A673 (cell line): ENCODE measurements at regions not wholly inside any gene's neighbourhood (a gene's known extent, or its start where the extent isn't known, plus 50 kb on each side); places are given as distances from the start of the nearest gene placed in this dataset.

Experiments
- BruUV-seq: library from RNA; stranded (reverse); fragments of 400-500 nt; replicated peaks from 2 replicates; lab custom pipeline; 2021; lab: Mats Ljungman, UMichigan
- CTCF ChIA-PET: fragments of 300-600 bp; sonication (Branson Sonifier 250); formaldehyde crosslinking; loops from one replicate; lab custom pipeline; 2022; ENCODE audit warnings: antibody characterized with exemption; lab: Charles Lee
- POLR2A ChIA-PET: fragments of 300-600 bp; sonication (Branson Sonifier 250); formaldehyde crosslinking; loops from one replicate; lab custom pipeline; 2022; ENCODE audit warnings: antibody characterized with exemption; ENCODE audit not compliant: low non-redundant PET; lab: Charles Lee
- DNase-seq: peaks from one replicate; pipeline ENCODE4 v3.0.0-alpha.2; 2015; ENCODE audit warnings: low spot score
- H3K27ac ChIP-seq: fragments of 200-600 bp; sonication (generic); 2 replicates; pipeline ENCODE4 v1.5.1; 2016; ENCODE audit warnings: mixed run types, low read depth, mild to moderate bottlenecking, mixed read lengths, antibody characterized with exemption, low read length; ENCODE audit not compliant: poor library complexity, severe bottlenecking
- H3K27me3 ChIP-seq: fragments of 200-600 bp; sonication (generic); replicated peaks from 2 replicates; pipeline ENCODE4 v1.6.1; 2017; ENCODE audit warnings: mixed run types, low read depth, mild to moderate bottlenecking, mixed read lengths, antibody characterized with exemption, low read length; ENCODE audit not compliant: insufficient read depth, poor library complexity
- H3K36me3 ChIP-seq: fragments of 200-600 bp; sonication (generic); 2 replicates; pipeline ENCODE4 v1.6.1; 2016; ENCODE audit warnings: mixed run types, mild to moderate bottlenecking, mixed read lengths, antibody characterized with exemption, low read length; ENCODE audit not compliant: insufficient read depth, poor library complexity, severe bottlenecking
- H3K4me1 ChIP-seq: fragments of 200-600 bp; sonication (generic); 2 replicates; pipeline ENCODE4 v1.6.1; 2017; ENCODE audit warnings: mixed run types, mild to moderate bottlenecking, mixed read lengths, antibody characterized with exemption, low read length; ENCODE audit not compliant: insufficient read depth, poor library complexity, severe bottlenecking
- H3K4me3 ChIP-seq: fragments of 200-600 bp; sonication (generic); 2 replicates; pipeline ENCODE4 v1.5.1; 2016; ENCODE audit warnings: low read depth, mixed run types, mild to moderate bottlenecking, mixed read lengths, low read length; ENCODE audit not compliant: poor library complexity, severe bottlenecking
- H3K9me3 ChIP-seq: fragments of 200-600 bp; sonication (generic); 2 replicates; pipeline ENCODE4 v1.6.1; 2016; ENCODE audit warnings: mixed run types, low read depth, mild to moderate bottlenecking, mixed read lengths, antibody characterized with exemption, low read length; ENCODE audit not compliant: poor library complexity, severe bottlenecking
- EZH2 ChIP-seq: fragments of 200-600 bp; sonication (generic); IDR thresholded peaks from 2 replicates; pipeline ENCODE4 v1.6.1; 2017; ENCODE audit warnings: borderline replicate concordance, low read depth, mild to moderate bottlenecking, mixed read lengths, antibody characterized with exemption, low read length; ENCODE audit not compliant: poor library complexity, severe bottlenecking
- intact Hi-C: fragments of 100-400 bp; cut with micrococcal nuclease; formaldehyde crosslinking; loops from one replicate; pipeline ENCODE4 v1.10.0; 2022; ENCODE audit not compliant: unreplicated experiment
- TF ChIP-seq, protein P1 (sequence below): fragments of 300-800, 200-600 bp; sonication (generic); conservative IDR thresholded peaks from 2 replicates; pipeline ENCODE4 v1.5.1; 2017; ENCODE audit warnings: low read depth, mild to moderate bottlenecking, antibody characterized with exemption, low read length, moderate library complexity, mixed read lengths

DNA sequence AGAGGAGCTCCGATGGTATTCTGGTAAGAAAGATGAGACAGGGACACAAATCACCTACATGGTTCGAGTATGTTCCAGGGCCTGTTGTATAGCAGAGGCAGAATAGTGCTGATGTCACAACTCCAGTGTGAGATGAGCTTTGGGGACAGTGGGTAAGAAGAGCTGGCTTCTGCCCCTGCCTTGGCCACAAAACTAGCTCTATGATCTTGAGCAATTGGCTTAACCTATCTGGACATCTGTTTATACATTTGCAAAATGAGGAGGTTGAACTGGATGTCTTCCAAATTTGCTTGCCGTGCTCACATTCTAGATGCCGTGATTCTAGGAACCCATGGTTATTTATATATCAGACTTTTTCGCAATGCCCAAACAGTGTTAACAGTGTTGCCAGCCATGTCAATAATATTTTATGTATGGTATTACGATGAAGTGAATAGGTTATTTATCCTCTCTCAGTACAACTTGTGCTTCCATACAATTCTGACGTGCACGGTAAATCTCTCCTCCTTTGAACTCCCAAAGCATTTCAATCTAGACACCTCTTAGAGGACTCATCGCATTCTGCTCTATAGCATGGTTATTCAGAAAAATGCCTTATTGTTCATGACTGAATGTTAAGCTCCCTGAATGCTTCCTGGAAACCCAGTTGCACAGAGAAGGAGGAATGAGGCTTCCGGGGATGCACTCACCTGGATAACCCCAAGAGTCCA is 316.0 kb downstream of the FOXO1 start:
- ChIA-PET CTCF (no interaction called here), POLR2A (no interaction called here)
- Histone ChIP-seq H3K4me3 (no peak overlapping the region), H3K9me3 (no peaks in the 10 kb centered on the region), H3K27me3 (no peaks in the 10 kb centered on the region), H3K36me3 (no peaks in the 10 kb centered on the region), H3K4me1 (no peaks in the 10 kb centered on the region), H3K27ac (no peak overlapping the region)
- TF ChIP-seq EZH2, result no peak
- TF ChIP-seq, protein P1, sequence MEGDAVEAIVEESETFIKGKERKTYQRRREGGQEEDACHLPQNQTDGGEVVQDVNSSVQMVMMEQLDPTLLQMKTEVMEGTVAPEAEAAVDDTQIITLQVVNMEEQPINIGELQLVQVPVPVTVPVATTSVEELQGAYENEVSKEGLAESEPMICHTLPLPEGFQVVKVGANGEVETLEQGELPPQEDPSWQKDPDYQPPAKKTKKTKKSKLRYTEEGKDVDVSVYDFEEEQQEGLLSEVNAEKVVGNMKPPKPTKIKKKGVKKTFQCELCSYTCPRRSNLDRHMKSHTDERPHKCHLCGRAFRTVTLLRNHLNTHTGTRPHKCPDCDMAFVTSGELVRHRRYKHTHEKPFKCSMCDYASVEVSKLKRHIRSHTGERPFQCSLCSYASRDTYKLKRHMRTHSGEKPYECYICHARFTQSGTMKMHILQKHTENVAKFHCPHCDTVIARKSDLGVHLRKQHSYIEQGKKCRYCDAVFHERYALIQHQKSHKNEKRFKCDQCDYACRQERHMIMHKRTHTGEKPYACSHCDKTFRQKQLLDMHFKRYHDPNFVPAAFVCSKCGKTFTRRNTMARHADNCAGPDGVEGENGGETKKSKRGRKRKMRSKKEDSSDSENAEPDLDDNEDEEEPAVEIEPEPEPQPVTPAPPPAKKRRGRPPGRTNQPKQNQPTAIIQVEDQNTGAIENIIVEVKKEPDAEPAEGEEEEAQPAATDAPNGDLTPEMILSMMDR, result no peak
- no TSS peak for BruUV-seq
- no peak for DNase-seq
- intact Hi-C loops, result no loop called here

DNA sequence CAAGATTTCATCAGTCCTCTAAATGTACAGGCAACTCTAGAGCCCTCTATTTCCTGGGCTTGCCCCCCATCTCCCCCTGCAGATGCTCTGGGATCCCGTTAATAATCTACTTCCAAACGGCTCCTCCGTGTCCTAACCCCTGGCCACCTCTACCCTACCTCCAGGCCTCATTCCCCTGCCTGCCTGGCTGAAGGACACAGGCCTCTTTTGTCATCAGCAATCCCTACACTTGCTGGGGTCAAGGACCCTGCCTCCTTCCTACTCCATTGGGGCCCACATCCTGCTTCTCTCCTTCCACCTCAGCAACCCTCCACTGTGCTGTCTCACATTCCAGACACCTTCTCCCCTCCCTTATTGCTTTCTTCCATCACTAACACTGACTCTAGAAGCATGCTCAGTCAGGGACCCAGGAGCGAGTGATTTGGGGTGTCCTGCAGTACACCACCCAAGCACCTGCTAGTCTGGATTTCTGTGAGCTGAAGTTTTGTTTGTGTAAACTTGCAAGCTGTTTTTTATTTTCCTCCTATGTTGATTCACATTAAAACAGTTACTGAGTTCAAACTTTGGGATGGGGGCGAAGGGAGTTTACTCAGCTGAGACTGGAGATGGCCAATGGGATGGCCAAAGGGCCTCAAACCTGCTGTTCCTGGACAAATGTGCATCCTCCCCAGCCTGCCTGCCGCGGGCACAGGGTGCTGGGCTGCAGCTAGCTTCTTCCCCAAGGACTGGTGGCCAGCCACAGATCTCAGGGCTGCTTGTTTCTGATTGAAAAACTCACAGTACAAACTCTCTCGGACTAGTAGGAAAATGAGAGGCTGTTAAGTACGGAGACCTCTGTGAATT is 314.7 kb downstream of the FOXO1 start:
- intact Hi-C loops, result no loop called here
- no TSS peak for BruUV-seq
- Histone ChIP-seq H3K4me1 (no peaks in the 10 kb centered on the region), H3K9me3 (no peaks in the 10 kb centered on the region), H3K36me3 (no peaks in the 10 kb centered on the region), H3K27ac (no peak overlapping the region), H3K27me3 (no peaks in the 10 kb centered on the region), H3K4me3 (no peak overlapping the region)
- ChIA-PET POLR2A (no interaction called here), CTCF (no interaction called here)
- TF ChIP-seq, protein P1, result no peak
- TF ChIP-seq EZH2, result no peak
- DNase-seq, result no peak

DNA sequence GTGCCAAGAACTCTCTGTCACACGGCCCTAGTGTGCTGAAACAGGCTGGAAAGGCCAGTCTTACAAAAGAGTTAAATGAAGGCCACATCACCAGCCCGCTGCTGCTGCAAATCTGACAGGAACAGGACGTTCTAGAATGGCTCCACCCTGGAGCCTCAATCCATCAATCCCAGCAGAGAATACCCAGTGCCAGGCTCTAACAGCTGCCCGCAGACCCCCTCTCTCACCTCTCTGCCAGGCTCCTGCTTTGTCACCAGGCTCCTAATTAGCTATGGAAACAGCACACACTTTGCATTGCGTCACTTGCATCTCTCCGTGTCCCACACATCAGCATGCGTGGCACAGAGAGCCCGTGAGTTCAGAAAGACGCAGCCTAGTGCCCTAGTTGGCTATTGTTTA is 314.1 kb downstream of the FOXO1 start:
- intact Hi-C loops, result no loop called here
- Histone ChIP-seq H3K4me1 (no peaks in the 10 kb centered on the region), H3K27ac (no peak overlapping the region), H3K27me3 (no peaks in the 10 kb centered on the region), H3K36me3 (no peaks in the 10 kb centered on the region), H3K9me3 (no peaks in the 10 kb centered on the region), H3K4me3 (no peak overlapping the region)
- no TSS peak for BruUV-seq
- TF ChIP-seq, protein P1, result no peak
- no peak for TF ChIP-seq EZH2
- CTCF ChIA-PET, result no interaction called here
- POLR2A ChIA-PET, result no interaction called here
- DNase-seq, result no peak
